Activated naive CD4-positive, alpha-beta T cell treated with Interleukin-2 at 50 U/mL for 16 hours (primary cell): ENCODE measurements at regions not wholly inside any gene's neighbourhood (a gene's known extent, or its start where the extent isn't known, plus 50 kb on each side); places are given as distances from the start of the nearest gene placed in this dataset.
"Not testable (repeated sequence)": the region's sequence is repeated elsewhere in the genome, so short reads cannot be mapped to it uniquely, and the experiment has no call there.

ENCODE experiments used
- DNase-seq: peaks from one replicate; pipeline ENCODE4 v3.0.0-alpha.2; 2020

GRCh38 chr2:66170744-66171330 is 264.1 kb upstream of the MEIS1 start:
- no peak for DNase-seq

- DNase-seq, result no peak
Observed at GRCh38 chr2:66169076-66169475, 265.8 kb upstream of the MEIS1 start.

- DNase-seq, result no peak
Observed at GRCh38 chr2:66164470-66164869, 270.5 kb upstream of the MEIS1 start.

GRCh38 chr2:66156171-66156570 is 278.8 kb upstream of the MEIS1 start:
- no peak for DNase-seq

GRCh38 chr2:66153941-66154340 is 281.0 kb upstream of the MEIS1 start:
- no peak for DNase-seq

GRCh38 chr2:66145490-66145889 is 289.4 kb upstream of the MEIS1 start:
- no peak for DNase-seq

GRCh38 chr2:66144324-66144723 is 290.6 kb upstream of the MEIS1 start:
- not testable (repeated sequence) for DNase-seq

GRCh38 chr2:66137606-66138130 is 297.3 kb upstream of the MEIS1 start:
- no peak for DNase-seq

GRCh38 chr2:66134138-66134701 is 300.7 kb upstream of the MEIS1 start:
- DNase-seq, result no peak

GRCh38 chr2:66127656-66128055 is 307.3 kb upstream of the MEIS1 start:
- DNase-seq, result no peak

GRCh38 chr2:66127061-66127460 is 307.9 kb upstream of the MEIS1 start:
- DNase-seq, result no peak

GRCh38 chr2:66125951-66126350 is 309.0 kb upstream of the MEIS1 start:
- no peak for DNase-seq

GRCh38 chr2:66122516-66122915 is 312.4 kb upstream of the MEIS1 start:
- no peak for DNase-seq

- DNase-seq, result no peak
Observed at GRCh38 chr2:66121946-66122345, 313.0 kb upstream of the MEIS1 start.

GRCh38 chr2:66113988-66114625 is 320.8 kb upstream of the MEIS1 start:
- DNase-seq, result no peak

- no peak for DNase-seq
Observed at GRCh38 chr2:66111706-66112105, 323.2 kb upstream of the MEIS1 start.

- no peak for DNase-seq
Observed at GRCh38 chr2:66110608-66111007, 324.3 kb upstream of the MEIS1 start.

- DNase-seq, result no peak
Observed at GRCh38 chr2:66110086-66110485, 324.8 kb upstream of the MEIS1 start.

GRCh38 chr2:66109419-66109818 is 325.5 kb upstream of the MEIS1 start:
- DNase-seq, result no peak

- no peak for DNase-seq
Observed at GRCh38 chr2:66105066-66105753, 329.7 kb upstream of the MEIS1 start.

- no peak for DNase-seq
Observed at GRCh38 chr2:66103581-66103980, 331.3 kb upstream of the MEIS1 start.

GRCh38 chr2:66101206-66101605 is 333.7 kb upstream of the MEIS1 start:
- DNase-seq, result no peak

GRCh38 chr2:66095820-66096345 is 339.0 kb upstream of the MEIS1 start:
- DNase-seq, result no peak

- not testable (repeated sequence) for DNase-seq
Observed at GRCh38 chr2:66094689-66095088, 340.2 kb upstream of the MEIS1 start.
